NCI-H1105 treated with DMSO at 0.1 percent for 48 hours (cell line): ENCODE measurements at regions not wholly inside any gene's neighbourhood (a gene's known extent, or its start where the extent isn't known, plus 50 kb on each side); places are given as distances from the start of the nearest gene placed in this dataset.

Experiments
- DNase-seq: peaks from one replicate; lab custom pipeline; 2025; lab: John Stamatoyannopoulos, UW

GRCh38 chr13:44022196-44022595 lies 142.5 kb downstream of the LACC1 start:
- no peak for DNase-seq

GRCh38 chr13:44024167-44024845 lies 144.6 kb downstream of the LACC1 start:
- DNase-seq: no peak

GRCh38 chr13:44024846-44025195 lies 145.1 kb downstream of the LACC1 start:
- no peak for DNase-seq

GRCh38 chr13:44026194-44026593 lies 146.5 kb downstream of the LACC1 start:
- no peak for DNase-seq

GRCh38 chr13:44028734-44029133 lies 149.0 kb downstream of the LACC1 start:
- DNase-seq: no peak

GRCh38 chr13:44030615-44031014 lies 150.9 kb downstream of the LACC1 start:
- DNase-seq: no peak

GRCh38 chr13:44031555-44031954 lies 151.9 kb downstream of the LACC1 start:
- DNase-seq: no peak

- DNase-seq: no peak
These were observed 153.1 kb downstream of the LACC1 start for GRCh38 chr13:44032802-44033201.

GRCh38 chr13:44035400-44035799 lies 155.7 kb downstream of the LACC1 start:
- DNase-seq: no peak

GRCh38 chr13:44040070-44040817 lies 160.5 kb downstream of the LACC1 start:
- no peak for DNase-seq

GRCh38 chr13:44040818-44041100 lies 161.1 kb downstream of the LACC1 start:
- DNase-seq: no peak

- DNase-seq: no peak
These were observed 165.0 kb downstream of the LACC1 start for GRCh38 chr13:44044547-44045179.

- peak; percentile 65 for DNase-seq
These were observed 165.5 kb downstream of the LACC1 start for GRCh38 chr13:44045180-44045562.

- DNase-seq: peak; percentile 38
These were observed 166.7 kb downstream of the LACC1 start for GRCh38 chr13:44046428-44046827.

GRCh38 chr13:44048326-44048725 lies 168.6 kb downstream of the LACC1 start:
- no peak for DNase-seq

GRCh38 chr13:44049081-44049945 lies 169.6 kb downstream of the LACC1 start:
- no peak for DNase-seq

GRCh38 chr13:44050450-44051063 lies 170.9 kb downstream of the LACC1 start:
- peak; percentile 15 for DNase-seq

GRCh38 chr13:44051405-44051804 lies 171.7 kb downstream of the LACC1 start:
- no peak for DNase-seq

- no peak for DNase-seq
These were observed 172.4 kb downstream of the LACC1 start for GRCh38 chr13:44051918-44052675.

GRCh38 chr13:44052780-44053184 lies 173.1 kb downstream of the LACC1 start:
- no peak for DNase-seq

- DNase-seq: no peak
These were observed 173.5 kb downstream of the LACC1 start for GRCh38 chr13:44053208-44053607.
